ENCODE measurements at regions not wholly inside any gene's neighbourhood (a gene's known extent, or its start where the extent isn't known, plus 50 kb on each side); places are given as distances from the start of the nearest gene placed in this dataset.

GRCh38 chr5:118554981-118555380 is 433.4 kb downstream of the DTWD2 start:
- ATAC-seq, result no peak
- no peak for DNase-seq (ENCODE audit: low spot score)

GRCh38 chr5:118554241-118554640 is 434.1 kb downstream of the DTWD2 start:
- DNase-seq (ENCODE audit: low spot score), result no peak
- no peak for ATAC-seq

GRCh38 chr5:118553662-118554061 is 434.7 kb downstream of the DTWD2 start:
- DNase-seq (ENCODE audit: low spot score), result no peak
- ATAC-seq, result no peak

GRCh38 chr5:118552731-118553360 is 435.5 kb downstream of the DTWD2 start:
- DNase-seq (ENCODE audit: low spot score) (no peak), ATAC-seq (no peak)

- DNase-seq (ENCODE audit: low spot score), result no peak
- ATAC-seq, result no peak
These were observed 436.2 kb downstream of the DTWD2 start for GRCh38 chr5:118552146-118552545.

- ATAC-seq, result no peak
These were observed 436.6 kb downstream of the DTWD2 start for GRCh38 chr5:118551716-118552115.

GRCh38 chr5:118551031-118551430 is 437.3 kb downstream of the DTWD2 start:
- ATAC-seq (no peak), DNase-seq (ENCODE audit: low spot score) (no peak)

More at GRCh38 chr5:118551716-118552115, 436.6 kb downstream of the DTWD2 start:
- DNase-seq (ENCODE audit: low spot score), result no peak

GRCh38 chr5:118548761-118549720 is 439.3 kb downstream of the DTWD2 start:
- DNase-seq (ENCODE audit: low spot score), result no peak
- peak; percentile 66 for ATAC-seq

- no peak for ATAC-seq
- DNase-seq (ENCODE audit: low spot score), result no peak
These were observed 442.9 kb downstream of the DTWD2 start for GRCh38 chr5:118545470-118545869.

GRCh38 chr5:118544887-118545449 is 443.4 kb downstream of the DTWD2 start:
- no peak for ATAC-seq
- no peak for DNase-seq (ENCODE audit: low spot score)

GRCh38 chr5:118533923-118534322 is 454.4 kb downstream of the DTWD2 start:
- DNase-seq (ENCODE audit: low spot score), result no peak
- ATAC-seq, result no peak

- no peak for DNase-seq (ENCODE audit: low spot score)
- no peak for ATAC-seq
These were observed 455.2 kb downstream of the DTWD2 start for GRCh38 chr5:118533156-118533555.

- DNase-seq (ENCODE audit: low spot score), result no peak
- ATAC-seq, result no peak
These were observed 457.1 kb downstream of the DTWD2 start for GRCh38 chr5:118531276-118531675.

- ATAC-seq (peak; percentile 16), DNase-seq (ENCODE audit: low spot score) (no peak)
These were observed 458.8 kb downstream of the DTWD2 start for GRCh38 chr5:118529361-118530144.

- DNase-seq (ENCODE audit: low spot score) (no peak), ATAC-seq (no peak)
These were observed 465.7 kb downstream of the DTWD2 start for GRCh38 chr5:118522626-118523025.

- DNase-seq (ENCODE audit: low spot score), result no peak
- ATAC-seq, result no peak
These were observed 467.5 kb downstream of the DTWD2 start for GRCh38 chr5:118520771-118521415.

GRCh38 chr5:118519466-118519865 is 468.9 kb downstream of the DTWD2 start:
- no peak for ATAC-seq
- no peak for DNase-seq (ENCODE audit: low spot score)

- no peak for DNase-seq (ENCODE audit: low spot score)
- ATAC-seq, result no peak
These were observed 469.6 kb downstream of the DTWD2 start for GRCh38 chr5:118518720-118519119.

- DNase-seq (ENCODE audit: low spot score) (no peak), ATAC-seq (no peak)
These were observed 476.5 kb downstream of the DTWD2 start for GRCh38 chr5:118511846-118512245.

- DNase-seq (ENCODE audit: low spot score) (no peak), ATAC-seq (no peak)
These were observed 482.0 kb downstream of the DTWD2 start for GRCh38 chr5:118506217-118506852.

Measured in left lobe of liver (tissue), 2 donors.